Right lobe of liver (tissue), 6 donors: ENCODE measurements at regions not wholly inside any gene's neighbourhood (a gene's known extent, or its start where the extent isn't known, plus 50 kb on each side); places are given as distances from the start of the nearest gene placed in this dataset.
A peak's percentile ranks its signal among the peaks of the same experiment; 100 is the strongest.
"Not testable (repeated sequence)": the region's sequence is repeated elsewhere in the genome, so short reads cannot be mapped to it uniquely, and the experiment has no call there.

Source experiments
- ATAC-seq, 4 donors: fragments of 200-7000 bp; cut with Tn5 transposase; one replicate each; pipeline ENCODE4 v1.9.1; 2020; ENCODE audit warnings: mild to moderate bottlenecking in 4 of 4, moderate library complexity in 4 of 4
- DNase-seq, 3 donors: peaks; one replicate each; pipeline ENCODE4 v3.0.0-alpha.2; 2020
- H3K27ac ChIP-seq, 3 donors: fragments of 200-600 bp; one replicate each; pipeline ENCODE4 v1.8.0; 2022
- H3K27me3 ChIP-seq, 2 donors: fragments of 200-600 bp; one replicate each; pipeline ENCODE4 v1.8.0; 2022
- H3K36me3 ChIP-seq, 4 donors: fragments of 200-600 bp; sonication (generic) in 1 of 4; one replicate each; pipeline versions ENCODE4 v1.5.1 to v1.8.0; 2017 to 2022; ENCODE audit warnings: control low read depth in 1 of 4
- H3K4me1 ChIP-seq, 4 donors: fragments of 200-600 bp; sonication (generic) in 1 of 4; one replicate each; pipeline versions ENCODE4 v1.5.1 to v1.8.0; 2017 to 2022; ENCODE audit warnings: control low read depth in 1 of 4
- H3K4me3 ChIP-seq, 3 donors: fragments of 200-600 bp; one replicate each; pipeline ENCODE4 v1.8.0; 2022
- H3K9me3 ChIP-seq, 4 donors: fragments of 200-600 bp; sonication (generic) in 1 of 4; one replicate each; pipeline versions ENCODE4 v1.5.1 to v1.8.0; 2017 to 2022; ENCODE audit warnings: control low read depth in 1 of 4
- POLR2A ChIP-seq: fragments of 450-650 bp; IDR thresholded peaks from one replicate; pipeline ENCODE4 v1.6.1; 2017; ENCODE audit warnings: antibody characterized with exemption, mild to moderate bottlenecking
- WGBS: methylation state at CpG from one replicate; pipeline ENCODE4 v1.1.6; 2018; ENCODE audit warnings: low coverage, low lambda C conversion rate; ENCODE audit not compliant: insufficient coverage; ENCODE audit errors: missing lambda C conversion rate; 5-methylcytosine and 5-hydroxymethylcytosine counted together
- intact Hi-C, 2 donors: fragments of 100-400 bp; cut with DNase I; formaldehyde crosslinking; loops; one replicate each; pipeline versions ENCODE4 v1.11.2 to v1.14.1; 2022
- TF ChIP-seq, protein P1 (sequence below), 4 donors: fragments of 200-600 bp in 3 of 4; fragments of 450-650 bp in 1 of 4; IDR thresholded peaks; one replicate each; pipeline versions ENCODE4 v1.5.1 to v1.8.0; 2016 to 2022; ENCODE audit warnings: antibody characterized with exemption in 4 of 4, mild to moderate bottlenecking in 2 of 4
- donor health status: DM: no; HTN: yes; CAD: no.
- donor health status: DM: no; HTN: no; CAD: no.
- donor health status: DM: no; HTN: no; CAD: no.
- donor health status: DM: no; HTN: yes; CAD: no.
- donor health status: DM: no; HTN: yes; CAD: no.

DNA sequence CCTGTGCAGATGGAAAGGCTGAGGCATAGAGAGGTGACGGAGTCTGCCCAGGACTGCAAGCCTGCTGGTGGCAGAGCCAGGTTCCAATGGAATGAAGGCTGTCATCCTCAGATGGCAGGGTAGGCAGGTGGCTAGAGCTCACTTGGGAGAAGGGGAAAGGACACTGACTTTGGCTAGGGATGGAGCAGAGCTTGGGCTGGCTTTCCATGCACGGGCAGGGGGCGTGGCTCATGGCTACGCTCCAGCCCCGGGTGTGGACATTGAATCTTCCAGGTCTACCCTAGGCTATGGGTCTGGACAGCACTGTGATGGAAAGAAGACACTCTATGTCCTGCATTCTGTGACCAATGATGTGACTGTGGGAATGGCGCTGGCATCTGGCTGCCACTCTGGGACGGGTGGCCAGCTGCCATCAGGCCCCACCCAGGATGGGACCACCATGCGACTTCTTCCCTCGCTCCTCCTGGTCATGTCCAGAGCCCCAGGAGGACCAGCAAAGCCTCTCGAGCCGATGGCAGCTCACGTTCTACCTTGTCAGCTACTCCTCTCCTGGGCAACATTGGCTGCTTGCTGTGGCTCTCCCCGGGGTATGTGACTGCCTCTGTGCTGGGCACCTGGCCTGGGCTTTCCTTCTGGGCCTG lies 398.7 kb downstream of the TMEM121 start:
- no peaks in the 10 kb centered on the region for H3K36me3 ChIP-seq
- peak in 2 of 3 donors; percentile 12 to 18 for DNase-seq
- no peak overlapping the region for H3K27ac ChIP-seq
- no peaks in the 10 kb centered on the region for H3K27me3 ChIP-seq
- TF ChIP-seq, protein P1, sequence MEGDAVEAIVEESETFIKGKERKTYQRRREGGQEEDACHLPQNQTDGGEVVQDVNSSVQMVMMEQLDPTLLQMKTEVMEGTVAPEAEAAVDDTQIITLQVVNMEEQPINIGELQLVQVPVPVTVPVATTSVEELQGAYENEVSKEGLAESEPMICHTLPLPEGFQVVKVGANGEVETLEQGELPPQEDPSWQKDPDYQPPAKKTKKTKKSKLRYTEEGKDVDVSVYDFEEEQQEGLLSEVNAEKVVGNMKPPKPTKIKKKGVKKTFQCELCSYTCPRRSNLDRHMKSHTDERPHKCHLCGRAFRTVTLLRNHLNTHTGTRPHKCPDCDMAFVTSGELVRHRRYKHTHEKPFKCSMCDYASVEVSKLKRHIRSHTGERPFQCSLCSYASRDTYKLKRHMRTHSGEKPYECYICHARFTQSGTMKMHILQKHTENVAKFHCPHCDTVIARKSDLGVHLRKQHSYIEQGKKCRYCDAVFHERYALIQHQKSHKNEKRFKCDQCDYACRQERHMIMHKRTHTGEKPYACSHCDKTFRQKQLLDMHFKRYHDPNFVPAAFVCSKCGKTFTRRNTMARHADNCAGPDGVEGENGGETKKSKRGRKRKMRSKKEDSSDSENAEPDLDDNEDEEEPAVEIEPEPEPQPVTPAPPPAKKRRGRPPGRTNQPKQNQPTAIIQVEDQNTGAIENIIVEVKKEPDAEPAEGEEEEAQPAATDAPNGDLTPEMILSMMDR (IDR thresholded peaks at IDR 0.05), result no peak
- no peak for TF ChIP-seq POLR2A
- no peaks in the 10 kb centered on the region for H3K9me3 ChIP-seq
- intact Hi-C loops, result no loop called here
- 45% methylated on average over 4 of the region's 13 CpGs for WGBS
- H3K4me3 ChIP-seq, result no peak overlapping the region
- no peaks in the 10 kb centered on the region for H3K4me1 ChIP-seq
- ATAC-seq, result no peak

DNA sequence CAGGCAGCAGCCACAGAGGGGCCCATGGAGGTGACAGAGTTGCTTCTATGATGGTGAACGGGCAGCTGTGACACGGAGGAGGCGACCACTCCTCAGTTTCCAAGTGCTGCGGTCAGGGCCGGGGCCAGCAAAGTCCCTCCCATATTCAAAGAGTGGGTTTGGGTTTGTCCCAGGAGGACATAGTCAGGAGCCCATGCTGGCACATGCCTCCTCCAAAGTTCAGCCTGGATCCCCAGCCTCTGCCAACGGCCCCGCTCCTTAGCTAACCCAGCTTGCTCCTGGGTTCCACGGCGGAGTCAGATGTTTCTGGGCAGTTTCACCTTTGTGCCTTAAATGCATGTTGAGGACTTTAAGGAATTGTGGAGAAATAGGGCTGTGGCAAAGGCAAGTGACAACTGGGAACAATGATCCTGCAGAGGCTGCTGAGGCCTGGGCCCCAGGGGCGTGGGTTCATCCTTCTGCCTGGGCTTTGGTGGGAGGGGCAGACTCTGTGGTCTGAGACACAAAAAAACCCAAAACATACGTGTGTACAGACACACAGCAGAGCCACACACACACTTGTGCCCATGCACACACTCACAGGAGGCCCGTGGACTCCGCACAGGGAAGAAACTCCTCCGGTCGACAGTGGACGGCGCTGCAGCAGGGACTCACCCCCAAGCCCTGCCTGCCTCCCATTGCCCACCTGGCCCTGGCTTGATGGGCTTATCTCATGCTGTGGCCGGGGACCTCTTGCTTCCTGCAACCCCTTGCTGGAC lies 399.4 kb downstream of the TMEM121 start:
- ATAC-seq, result no peak
- no peak overlapping the region for H3K27ac ChIP-seq
- DNase-seq, result peak; percentile 8 to 35 (median 16)

DNA sequence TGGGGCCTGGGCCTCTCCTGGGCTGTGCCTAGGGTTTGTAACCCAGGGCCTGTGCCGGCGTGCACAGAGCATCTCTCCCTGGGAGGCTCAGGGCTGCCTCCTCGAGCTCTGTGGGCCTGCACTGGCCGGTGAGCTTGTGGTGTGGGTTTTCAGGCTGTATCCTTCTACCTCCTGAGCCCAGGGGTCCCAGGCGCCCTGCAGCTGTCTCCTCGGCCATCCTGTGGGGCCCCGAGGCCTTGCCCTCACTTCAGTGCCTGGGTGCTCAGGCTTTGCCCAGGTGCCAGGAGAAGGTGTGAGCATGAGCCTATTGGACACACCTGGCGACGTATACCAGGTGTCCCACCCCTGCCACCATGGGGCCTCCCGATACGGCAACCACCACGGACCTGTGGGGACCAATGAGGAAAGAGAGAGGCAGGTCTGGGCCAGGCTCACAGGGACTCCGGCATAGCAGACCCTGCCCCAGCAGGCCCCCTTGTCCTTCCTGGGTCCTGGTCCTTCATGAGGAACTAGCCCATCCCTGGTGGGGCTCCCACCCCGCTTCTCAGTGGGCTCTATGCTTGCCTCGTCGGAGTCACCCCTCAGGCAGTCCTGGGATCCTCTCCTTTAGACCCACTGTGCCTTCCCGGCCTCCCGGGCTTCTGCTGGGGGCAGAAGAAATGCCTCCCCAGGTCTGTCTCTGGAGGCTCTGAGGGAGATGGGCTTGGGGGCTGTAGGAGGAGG lies 400.2 kb downstream of the TMEM121 start:
- WGBS, result 94% methylated on average over 3 of the region's 18 CpGs
- Histone ChIP-seq H3K27ac (no peak overlapping the region), H3K4me3 (no peak overlapping the region), H3K4me1 (no peaks in the 10 kb centered on the region), H3K9me3 (no peaks in the 10 kb centered on the region), H3K27me3 (no peaks in the 10 kb centered on the region), H3K36me3 (no peaks in the 10 kb centered on the region)
- ATAC-seq, result no peak
- peak; percentile 14 to 51 (median 36) for DNase-seq
- TF ChIP-seq, protein P1 (IDR thresholded peaks at IDR 0.05), result no peak
- no peak for TF ChIP-seq POLR2A
- intact Hi-C loops, result no loop called here

More for the DNA sequence above, 399.4 kb downstream of the TMEM121 start:
- 43% methylated on average over 1 of the region's 18 CpGs for WGBS
- H3K4me3 ChIP-seq, result no peak overlapping the region
- intact Hi-C loops, result no loop called here
- H3K36me3 ChIP-seq, result no peaks in the 10 kb centered on the region
- no peaks in the 10 kb centered on the region for H3K4me1 ChIP-seq
- TF ChIP-seq POLR2A, result no peak
- TF ChIP-seq, protein P1 (IDR thresholded peaks at IDR 0.05), result no peak
- no peaks in the 10 kb centered on the region for H3K27me3 ChIP-seq
- no peaks in the 10 kb centered on the region for H3K9me3 ChIP-seq

DNA sequence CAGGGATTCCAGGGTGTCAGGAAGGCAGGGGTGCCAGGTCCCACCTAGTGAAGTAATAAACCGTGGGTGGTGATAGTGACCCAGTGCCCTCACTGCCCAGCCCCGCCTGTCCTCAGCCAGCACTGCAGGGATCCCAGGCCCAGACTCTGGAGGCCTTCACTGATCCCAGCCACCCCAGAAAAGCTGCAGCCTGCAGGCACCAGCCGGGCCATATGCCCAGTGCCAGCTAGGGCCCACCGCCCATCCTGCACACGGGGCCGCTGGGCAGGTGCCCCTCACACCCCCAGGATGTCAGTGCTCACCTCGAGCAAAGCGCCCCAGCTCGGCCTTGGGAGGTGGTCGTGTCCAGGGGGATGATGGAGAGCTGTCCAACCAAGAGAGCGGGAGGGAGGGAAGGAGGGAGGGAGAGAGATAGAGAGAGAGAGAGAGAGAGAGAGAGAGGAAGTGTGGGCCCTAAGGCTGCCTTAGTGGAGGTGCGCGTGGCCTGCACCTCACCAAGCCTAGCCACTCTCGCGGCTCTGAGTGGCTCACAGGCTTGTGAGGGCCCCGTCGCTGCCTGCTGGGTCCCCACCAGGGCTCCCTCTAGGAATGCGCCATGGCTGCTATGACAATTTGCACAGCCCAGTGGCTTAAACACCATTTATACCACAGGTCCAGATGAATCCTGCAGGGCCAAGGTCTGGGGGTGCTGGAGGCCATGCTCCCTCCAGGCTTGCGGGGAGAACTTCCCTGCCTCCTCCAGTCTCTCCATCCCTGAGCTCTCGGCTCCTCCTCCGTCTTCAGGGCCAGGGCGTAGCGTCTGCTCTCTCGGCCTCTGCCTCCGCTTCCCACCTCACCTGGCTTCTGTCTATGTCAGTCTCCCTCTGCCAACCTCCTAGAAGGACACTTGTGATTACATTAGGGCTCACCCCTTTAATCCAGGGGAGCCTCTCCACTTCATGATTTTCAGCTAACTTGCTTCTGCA lies 401.0 kb downstream of the TMEM121 start:
- WGBS, result 73% methylated on average over 7 of the region's 25 CpGs

DNA sequence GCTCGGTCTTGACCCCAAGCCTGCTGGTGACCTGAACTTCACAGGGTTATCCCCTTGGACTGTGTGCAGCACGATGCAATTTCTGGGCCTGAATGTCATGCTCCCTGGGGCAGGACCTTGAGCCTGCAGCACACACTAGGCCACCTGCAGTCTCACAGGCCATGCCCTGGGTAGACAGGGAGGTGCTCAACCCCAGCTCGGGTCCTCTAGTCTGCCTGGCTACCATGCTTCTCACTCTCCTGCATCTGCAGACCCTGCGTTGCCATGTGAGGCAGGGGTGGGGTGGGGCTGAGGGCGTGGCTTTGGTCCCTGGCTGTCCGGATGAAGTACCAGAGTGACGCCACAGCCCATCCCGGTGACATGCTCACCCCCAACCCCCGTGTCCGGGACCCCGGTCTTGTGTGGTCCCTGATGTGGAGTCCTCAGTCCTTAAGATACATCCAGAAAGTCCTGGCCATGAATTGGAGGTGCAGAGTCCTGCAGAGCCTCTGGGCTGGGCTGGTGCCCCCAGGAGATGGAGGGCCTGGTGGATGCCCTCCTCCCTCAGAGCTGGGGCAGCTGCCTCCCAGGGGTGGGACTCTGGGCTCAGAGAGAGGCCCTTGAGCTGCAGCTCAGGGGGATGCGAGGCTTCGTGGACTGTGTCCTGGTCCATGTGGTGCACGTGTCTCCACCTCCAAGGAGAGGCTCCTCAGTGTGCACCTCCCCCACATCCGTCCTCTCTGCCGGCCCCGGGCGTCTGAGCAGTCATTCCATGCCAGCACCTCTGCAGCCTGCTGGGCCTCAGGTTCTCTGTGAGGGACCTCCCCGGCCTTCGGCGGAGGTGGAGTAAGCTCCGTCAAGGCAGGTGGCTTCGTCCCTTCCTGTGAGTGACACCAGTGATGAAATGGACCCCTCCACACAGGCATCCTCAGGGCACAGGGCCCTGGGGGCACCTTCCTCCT lies 402.1 kb downstream of the TMEM121 start:
- H3K4me1 ChIP-seq, H3K4me3 ChIP-seq, H3K9me3 ChIP-seq, H3K27me3 ChIP-seq, H3K27ac ChIP-seq, ATAC-seq, intact Hi-C loops, H3K36me3 ChIP-seq: not testable (repeated sequence)
- DNase-seq, result peak in 2 of 3 donors; percentile 31 to 43
- WGBS, result 28% methylated on average over 2 of the region's 23 CpGs

More for the DNA sequence above, 401.0 kb downstream of the TMEM121 start:
- Histone ChIP-seq H3K27me3 (no peaks in the 10 kb centered on the region), H3K4me3 (no peak overlapping the region), H3K4me1 (no peaks in the 10 kb centered on the region), H3K36me3 (no peaks in the 10 kb centered on the region), H3K27ac (no peak overlapping the region), H3K9me3 (no peaks in the 10 kb centered on the region)
- intact Hi-C loops, result no loop called here
- no peak for TF ChIP-seq POLR2A
- TF ChIP-seq, protein P1 (IDR thresholded peaks at IDR 0.05), result no peak
- ATAC-seq (no peak), DNase-seq (peak in 2 of 3 donors; percentile 31 to 33)
